ENCODE measurements at regions not wholly inside any gene's neighbourhood (a gene's known extent, or its start where the extent isn't known, plus 50 kb on each side); places are given as distances from the start of the nearest gene placed in this dataset.

DNA sequence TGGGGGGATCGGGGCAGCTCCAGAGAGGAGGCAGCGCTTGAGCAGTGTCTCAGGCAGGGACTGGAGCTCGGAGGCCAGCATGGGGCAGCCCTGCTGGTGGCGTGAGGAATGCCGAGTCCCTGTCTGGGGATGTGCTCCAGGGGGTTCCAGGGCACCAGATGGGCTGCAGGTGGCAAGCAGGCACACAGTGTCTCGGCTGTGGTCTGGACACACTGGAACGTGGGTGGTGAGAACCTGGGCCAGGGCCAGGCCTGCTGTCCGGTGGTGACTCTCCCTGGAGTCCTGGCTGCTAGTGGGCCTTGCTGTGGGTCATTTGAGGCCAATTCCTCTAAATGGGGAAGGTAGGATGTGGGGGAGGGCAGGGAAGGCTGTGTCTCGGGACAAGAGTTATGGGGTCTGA, 199.4 kb upstream of the RTL1 start:
- TF ChIP-seq, protein P1, sequence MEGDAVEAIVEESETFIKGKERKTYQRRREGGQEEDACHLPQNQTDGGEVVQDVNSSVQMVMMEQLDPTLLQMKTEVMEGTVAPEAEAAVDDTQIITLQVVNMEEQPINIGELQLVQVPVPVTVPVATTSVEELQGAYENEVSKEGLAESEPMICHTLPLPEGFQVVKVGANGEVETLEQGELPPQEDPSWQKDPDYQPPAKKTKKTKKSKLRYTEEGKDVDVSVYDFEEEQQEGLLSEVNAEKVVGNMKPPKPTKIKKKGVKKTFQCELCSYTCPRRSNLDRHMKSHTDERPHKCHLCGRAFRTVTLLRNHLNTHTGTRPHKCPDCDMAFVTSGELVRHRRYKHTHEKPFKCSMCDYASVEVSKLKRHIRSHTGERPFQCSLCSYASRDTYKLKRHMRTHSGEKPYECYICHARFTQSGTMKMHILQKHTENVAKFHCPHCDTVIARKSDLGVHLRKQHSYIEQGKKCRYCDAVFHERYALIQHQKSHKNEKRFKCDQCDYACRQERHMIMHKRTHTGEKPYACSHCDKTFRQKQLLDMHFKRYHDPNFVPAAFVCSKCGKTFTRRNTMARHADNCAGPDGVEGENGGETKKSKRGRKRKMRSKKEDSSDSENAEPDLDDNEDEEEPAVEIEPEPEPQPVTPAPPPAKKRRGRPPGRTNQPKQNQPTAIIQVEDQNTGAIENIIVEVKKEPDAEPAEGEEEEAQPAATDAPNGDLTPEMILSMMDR (IDR thresholded peaks at IDR 0.05; ENCODE audit: extremely low read depth, insufficient read depth, missing control alignments), result no peak
- in situ Hi-C loops (cut with MboI; ENCODE audit: low pct_unique_long_range_greater_than_20kb, low sequenced_read_pairs, unreplicated experiment), result no loop called here

DNA sequence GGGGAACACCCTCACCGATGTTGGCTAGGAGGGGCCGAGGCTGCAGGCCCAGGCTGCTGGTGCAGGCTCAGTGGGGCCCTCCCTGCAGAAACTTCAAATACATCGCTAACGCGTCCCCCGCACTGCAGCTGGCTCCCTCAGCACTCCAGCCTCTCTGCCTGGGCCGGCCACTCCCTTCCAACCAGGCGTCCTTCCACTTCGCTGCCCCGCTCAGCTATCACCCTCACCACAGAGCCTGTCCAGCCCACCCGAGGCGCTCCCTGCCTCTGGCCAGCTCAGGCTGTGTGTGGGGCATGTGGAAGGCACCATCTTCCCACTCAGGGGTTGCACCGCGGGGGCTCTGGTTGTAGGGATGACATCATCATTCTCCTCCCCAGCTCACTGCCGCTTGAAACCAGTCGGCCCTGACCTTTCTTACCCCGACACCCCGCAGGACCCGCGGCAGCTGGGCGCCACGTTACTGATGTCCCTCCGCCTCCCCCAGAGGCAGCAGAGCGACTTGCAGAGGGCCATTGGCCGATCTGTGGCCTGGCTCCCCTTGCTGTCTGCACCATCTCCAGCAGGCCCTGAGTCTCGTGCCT, 199.9 kb upstream of the RTL1 start:
- in situ Hi-C loops (cut with MboI; ENCODE audit: low pct_unique_long_range_greater_than_20kb, low sequenced_read_pairs, unreplicated experiment), result no loop called here
- TF ChIP-seq, protein P1 (IDR thresholded peaks at IDR 0.05; ENCODE audit: extremely low read depth, insufficient read depth, missing control alignments), result no peak
- DNase-seq (ENCODE audit: low spot score), result no peak

More for the DNA sequence above, 199.4 kb upstream of the RTL1 start:
- no peak for DNase-seq (ENCODE audit: low spot score)

DNA sequence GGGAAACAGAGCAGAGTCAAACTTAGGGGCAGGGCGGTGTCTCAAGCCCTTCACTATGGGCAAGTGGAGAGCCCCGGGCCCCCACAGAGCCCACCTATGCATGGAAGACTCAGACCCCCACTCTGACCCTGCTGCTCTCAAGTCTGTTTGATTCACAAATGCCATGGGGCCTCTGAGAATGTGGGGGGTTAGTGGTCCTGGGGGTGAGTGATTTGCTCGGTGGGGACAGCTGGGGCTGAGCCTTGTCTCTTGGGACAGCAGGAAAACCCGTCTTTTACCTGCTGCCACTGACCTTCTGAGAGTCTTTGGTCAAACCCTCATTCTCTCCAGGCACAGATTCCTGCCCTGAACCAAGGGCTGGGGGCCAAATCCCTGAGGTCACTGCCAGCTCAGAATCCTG, 201.0 kb upstream of the RTL1 start:
- in situ Hi-C loops (cut with MboI; ENCODE audit: low pct_unique_long_range_greater_than_20kb, low sequenced_read_pairs, unreplicated experiment), result no loop called here
- no peak for DNase-seq (ENCODE audit: low spot score)
- TF ChIP-seq, protein P1 (IDR thresholded peaks at IDR 0.05; ENCODE audit: extremely low read depth, insufficient read depth, missing control alignments), result no peak

DNA sequence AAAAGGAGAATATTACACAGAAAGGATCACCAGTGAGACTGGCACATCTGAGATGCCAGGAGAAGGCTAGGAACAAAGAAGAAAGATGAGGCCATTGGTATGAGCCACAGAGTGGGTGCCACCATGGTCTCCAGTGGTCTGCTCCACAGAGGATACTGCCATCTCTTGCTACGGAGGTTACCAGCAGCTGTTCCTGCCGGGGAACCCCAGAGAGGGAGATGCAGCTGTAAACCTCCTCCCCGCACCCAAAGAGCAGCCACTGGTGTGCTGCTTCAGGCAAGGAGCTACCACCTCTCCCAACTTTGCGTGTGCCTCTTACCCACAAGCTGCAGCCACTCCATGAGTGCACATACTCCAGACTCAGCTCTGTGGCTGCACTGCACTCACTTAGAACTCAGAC, 201.5 kb upstream of the RTL1 start:
- TF ChIP-seq, protein P1 (IDR thresholded peaks at IDR 0.05; ENCODE audit: extremely low read depth, insufficient read depth, missing control alignments), result no peak
- no peak for DNase-seq (ENCODE audit: low spot score)
- in situ Hi-C loops (cut with MboI; ENCODE audit: low pct_unique_long_range_greater_than_20kb, low sequenced_read_pairs, unreplicated experiment), result no loop called here

DNA sequence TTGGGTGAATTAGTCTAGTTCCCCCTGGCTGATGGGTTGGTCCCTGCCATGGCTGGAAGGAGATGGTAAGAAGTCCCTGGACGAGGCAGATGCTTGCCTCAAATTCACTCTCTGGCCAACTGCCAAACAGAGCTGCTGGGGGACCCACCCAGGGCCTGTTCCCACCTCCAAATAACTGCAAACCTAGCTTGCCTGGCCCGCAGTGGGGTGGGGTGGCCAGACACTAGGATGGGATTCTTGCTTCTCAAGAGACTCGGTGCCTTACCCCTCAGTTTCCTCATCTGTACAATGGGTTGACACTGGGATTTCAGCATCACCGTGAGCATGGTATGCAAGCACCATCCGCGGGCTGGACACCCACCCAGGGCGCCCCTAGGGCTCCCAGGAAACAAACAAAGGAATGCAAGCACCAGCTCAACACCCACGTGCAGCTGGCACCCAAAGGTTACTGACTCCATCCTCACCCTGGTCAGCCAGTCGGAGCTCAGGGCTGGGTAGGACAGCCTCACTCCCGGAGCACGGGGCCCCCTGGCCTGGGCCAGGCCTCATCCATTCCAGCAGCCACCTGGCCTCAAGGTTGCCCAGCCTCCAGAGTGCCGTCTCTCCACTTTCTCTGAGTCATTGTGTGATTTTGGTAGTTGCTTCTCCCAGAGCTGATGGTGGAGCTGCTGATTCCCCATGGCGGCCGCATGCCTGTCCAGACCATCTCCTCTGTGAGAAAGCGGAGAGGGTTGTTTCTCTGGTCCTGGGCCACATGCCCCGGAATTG, 205.2 kb upstream of the RTL1 start:
- in situ Hi-C loops (cut with MboI; ENCODE audit: low pct_unique_long_range_greater_than_20kb, low sequenced_read_pairs, unreplicated experiment), result no loop called here
- no peak for DNase-seq (ENCODE audit: low spot score)
- TF ChIP-seq, protein P1 (IDR thresholded peaks at IDR 0.05; ENCODE audit: extremely low read depth, insufficient read depth, missing control alignments), result no peak

DNA sequence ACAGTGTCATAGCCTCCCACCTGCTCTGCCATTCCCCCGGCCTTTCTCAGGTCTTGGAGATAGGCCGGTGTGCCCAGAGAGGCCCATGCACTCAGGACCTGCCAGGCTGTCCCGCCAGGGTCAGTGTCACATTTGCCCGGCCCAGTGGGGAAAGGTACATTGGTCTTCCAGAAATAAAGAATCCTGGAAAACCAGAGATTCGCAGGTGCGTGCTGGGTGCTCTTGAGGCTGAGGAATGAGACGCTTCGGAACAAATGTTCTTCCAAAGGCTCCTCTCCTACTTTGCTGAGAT, 205.8 kb upstream of the RTL1 start:
- DNase-seq (ENCODE audit: low spot score), result no peak
- TF ChIP-seq, protein P1 (IDR thresholded peaks at IDR 0.05; ENCODE audit: extremely low read depth, insufficient read depth, missing control alignments), result no peak
- in situ Hi-C loops (cut with MboI; ENCODE audit: low pct_unique_long_range_greater_than_20kb, low sequenced_read_pairs, unreplicated experiment), result no loop called here
